Retina (tissue), 1 donor: ENCODE measurements at regions not wholly inside any gene's neighbourhood (a gene's known extent, or its start where the extent isn't known, plus 50 kb on each side); places are given as distances from the start of the nearest gene placed in this dataset.
"Not testable (repeated sequence)": the region's sequence is repeated elsewhere in the genome, so short reads cannot be mapped to it uniquely, and the experiment has no call there.

Source experiments
- DNase-seq: peaks from one replicate; pipeline ENCODE4 v3.0.0-alpha.2; 2016

- DNase-seq: no peak
Measured at GRCh38 chr4:159552979-159553768, 450.3 kb downstream of the RAPGEF2 start.

GRCh38 chr4:159555873-159556272 lies 453.0 kb downstream of the RAPGEF2 start:
- DNase-seq: no peak

- DNase-seq: no peak
Measured at GRCh38 chr4:159562366-159562765, 459.5 kb downstream of the RAPGEF2 start.

- DNase-seq: no peak
Measured at GRCh38 chr4:159563257-159563656, 460.4 kb downstream of the RAPGEF2 start.

GRCh38 chr4:159564615-159565014 lies 461.7 kb downstream of the RAPGEF2 start:
- DNase-seq: no peak

- DNase-seq: no peak
Measured at GRCh38 chr4:159566786-159567185, 463.9 kb downstream of the RAPGEF2 start.

GRCh38 chr4:159577241-159577640 lies 474.4 kb downstream of the RAPGEF2 start:
- DNase-seq: no peak

GRCh38 chr4:159582685-159583084 lies 479.8 kb downstream of the RAPGEF2 start:
- no peak for DNase-seq

- DNase-seq: no peak
Measured at GRCh38 chr4:159592898-159593556, 490.1 kb downstream of the RAPGEF2 start.

GRCh38 chr4:159593681-159594080 lies 490.8 kb downstream of the RAPGEF2 start:
- DNase-seq: no peak

GRCh38 chr4:159594576-159594975 lies 491.7 kb downstream of the RAPGEF2 start:
- no peak for DNase-seq

- not testable (repeated sequence) for DNase-seq
Measured at GRCh38 chr4:159595101-159595500, 492.2 kb downstream of the RAPGEF2 start.

GRCh38 chr4:159598602-159599001 lies 495.7 kb downstream of the RAPGEF2 start:
- no peak for DNase-seq

- no peak for DNase-seq
Measured at GRCh38 chr4:159600061-159600460, 497.2 kb downstream of the RAPGEF2 start.

- no peak for DNase-seq
Measured at GRCh38 chr4:159604781-159605180, 501.9 kb downstream of the RAPGEF2 start.

- DNase-seq: no peak
Measured at GRCh38 chr4:159606835-159607234, 504.0 kb downstream of the RAPGEF2 start.

- peak; percentile 15 for DNase-seq
Measured at GRCh38 chr4:159607809-159608208, 504.9 kb downstream of the RAPGEF2 start.

- DNase-seq: no peak
Measured at GRCh38 chr4:159608436-159608835, 505.6 kb downstream of the RAPGEF2 start.

- DNase-seq: no peak
Measured at GRCh38 chr4:159632031-159632430, 529.2 kb downstream of the RAPGEF2 start.

- no peak for DNase-seq
Measured at GRCh38 chr4:159639671-159640323, 536.9 kb downstream of the RAPGEF2 start.

- no peak for DNase-seq
Measured at GRCh38 chr4:159649237-159649636, 546.4 kb downstream of the RAPGEF2 start.

GRCh38 chr4:159652871-159653270 lies 550.0 kb downstream of the RAPGEF2 start:
- DNase-seq: no peak

- no peak for DNase-seq
Measured at GRCh38 chr4:159655547-159655946, 552.7 kb downstream of the RAPGEF2 start.

GRCh38 chr4:159669094-159669493 lies 566.2 kb downstream of the RAPGEF2 start:
- DNase-seq: no peak
